Upper lobe of left lung (tissue), 4 donors: ENCODE measurements at regions not wholly inside any gene's neighbourhood (a gene's known extent, or its start where the extent isn't known, plus 50 kb on each side); places are given as distances from the start of the nearest gene placed in this dataset.

Experiments
- CTCF ChIP-seq, 6 experiments: fragments of 450-650 bp in 4 of 6; fragments of 200-600 bp in 2 of 6; sonication (generic) in 2 of 6; IDR thresholded peaks; one replicate each; pipeline ENCODE4 v1.5.1; 2016 to 2019; ENCODE audit warnings: antibody characterized with exemption in 6 of 6
- POLR2A ChIP-seq, 4 donors: fragments of 450-650 bp; IDR thresholded peaks; one replicate each; pipeline ENCODE4 v1.5.1; 2016 to 2017; ENCODE audit warnings: antibody characterized with exemption in 4 of 4, mild to moderate bottlenecking in 2 of 4

GRCh38 chr9:135240222-135240621, 152.8 kb downstream of the OLFM1 start:
- no peak for TF ChIP-seq POLR2A (IDR thresholded peaks at IDR 0.05)
- no peak for TF ChIP-seq CTCF (IDR thresholded peaks at IDR 0.05)
